Activated naive CD4-positive, alpha-beta T cell treated with anti-CD3 and anti-CD28 coated beads for 36 hours (primary cell): ENCODE measurements at regions not wholly inside any gene's neighbourhood (a gene's known extent, or its start where the extent isn't known, plus 50 kb on each side); places are given as distances from the start of the nearest gene placed in this dataset.

Experiments used
- CTCF ChIA-PET: fragments of 350-600 bp; sonication (Branson Sonifier 250); formaldehyde crosslinking; loops from one replicate; lab custom pipeline; 2021; ENCODE audit warnings: antibody characterized with exemption; lab: Charles Lee
- DNase-seq: peaks from one replicate; pipeline ENCODE4 v3.0.0-alpha.2; 2020
- H3K27ac Mint-ChIP-seq: one replicate; pipeline ENCODE4 v1.8.0; 2021; ENCODE audit warnings: mild to moderate bottlenecking, mixed read lengths
- H3K27me3 Mint-ChIP-seq: one replicate; pipeline ENCODE4 v1.8.0; 2021; ENCODE audit warnings: low read depth, mixed read lengths
- H3K36me3 Mint-ChIP-seq: one replicate; pipeline ENCODE4 v1.8.0; 2021; ENCODE audit warnings: low read depth, mixed read lengths
- H3K4me1 Mint-ChIP-seq: one replicate; pipeline ENCODE4 v1.8.0; 2021; ENCODE audit warnings: low read depth, mixed read lengths
- H3K4me3 Mint-ChIP-seq: one replicate; pipeline ENCODE4 v1.8.0; 2021; ENCODE audit warnings: mild to moderate bottlenecking, moderate library complexity, mixed read lengths
- H3K9me3 Mint-ChIP-seq: one replicate; pipeline ENCODE4 v1.8.0; 2021; ENCODE audit warnings: mixed read lengths
- intact Hi-C: fragments of 100-400 bp; cut with micrococcal nuclease; formaldehyde crosslinking; loops from one replicate; pipeline ENCODE4 v1.15.1; 2023

GRCh38 chr3:104988496-104988895 is 378.2 kb upstream of the ALCAM start:
- H3K27ac Mint-ChIP-seq = no peak overlapping the region
- no peaks in the 10 kb centered on the region for H3K4me1 Mint-ChIP-seq
- no peaks in the 10 kb centered on the region for H3K36me3 Mint-ChIP-seq
- no peaks in the 10 kb centered on the region for H3K27me3 Mint-ChIP-seq
- CTCF ChIA-PET = no interaction called here
- no peak for DNase-seq
- H3K4me3 Mint-ChIP-seq = no peak overlapping the region
- intact Hi-C loops = no loop called here
- H3K9me3 Mint-ChIP-seq = no peaks in the 10 kb centered on the region

GRCh38 chr3:104989878-104990277 is 376.8 kb upstream of the ALCAM start:
- intact Hi-C loops = no loop called here
- no peak overlapping the region for H3K27ac Mint-ChIP-seq
- H3K27me3 Mint-ChIP-seq = no peaks in the 10 kb centered on the region
- no peaks in the 10 kb centered on the region for H3K9me3 Mint-ChIP-seq
- H3K36me3 Mint-ChIP-seq = no peaks in the 10 kb centered on the region
- CTCF ChIA-PET = no interaction called here
- DNase-seq = no peak
- H3K4me1 Mint-ChIP-seq = no peaks in the 10 kb centered on the region
- no peak overlapping the region for H3K4me3 Mint-ChIP-seq

GRCh38 chr3:104990758-104991157 is 376.0 kb upstream of the ALCAM start:
- CTCF ChIA-PET = no interaction called here
- no peak for DNase-seq
- no peaks in the 10 kb centered on the region for H3K36me3 Mint-ChIP-seq
- no peaks in the 10 kb centered on the region for H3K27me3 Mint-ChIP-seq
- no peak overlapping the region for H3K27ac Mint-ChIP-seq
- intact Hi-C loops = no loop called here
- no peaks in the 10 kb centered on the region for H3K4me1 Mint-ChIP-seq
- no peak overlapping the region for H3K4me3 Mint-ChIP-seq
- H3K9me3 Mint-ChIP-seq = no peaks in the 10 kb centered on the region

GRCh38 chr3:104992676-104993075 is 374.0 kb upstream of the ALCAM start:
- Mint-ChIP-seq H3K4me3 (no peak overlapping the region), H3K27ac (no peak overlapping the region), H3K36me3 (no peaks in the 10 kb centered on the region), H3K4me1 (no peaks in the 10 kb centered on the region), H3K27me3 (no peaks in the 10 kb centered on the region), H3K9me3 (no peaks in the 10 kb centered on the region)
- CTCF ChIA-PET = interaction anchor here (0.7 kb wide), 1 partner anchor 370 kb away, joined by 3 read pairs; no protein-coding TSS in a partner anchor
- no peak for DNase-seq
- intact Hi-C loops = no loop called here

- Mint-ChIP-seq H3K9me3 (no peaks in the 10 kb centered on the region), H3K4me1 (no peaks in the 10 kb centered on the region), H3K36me3 (no peaks in the 10 kb centered on the region), H3K27me3 (peaks cover 5% of the 10 kb centered on the region), H3K4me3 (no peak overlapping the region), H3K27ac (no peak overlapping the region)
- no peak for DNase-seq
- intact Hi-C loops = no loop called here
- CTCF ChIA-PET = no interaction called here
These were observed 360.5 kb upstream of the ALCAM start for GRCh38 chr3:105006164-105006563.

GRCh38 chr3:105013657-105014056 is 353.1 kb upstream of the ALCAM start:
- Mint-ChIP-seq H3K36me3 (no peaks in the 10 kb centered on the region), H3K4me1 (no peaks in the 10 kb centered on the region), H3K27ac (no peak overlapping the region), H3K27me3 (peaks cover 5% of the 10 kb centered on the region), H3K4me3 (no peak overlapping the region), H3K9me3 (no peaks in the 10 kb centered on the region)
- intact Hi-C loops = no loop called here
- DNase-seq = no peak
- CTCF ChIA-PET = interaction anchor here (0.7 kb wide), 1 partner anchor 355 kb away, joined by 3 read pairs; no protein-coding TSS in a partner anchor

- H3K27ac Mint-ChIP-seq = no peak overlapping the region
- CTCF ChIA-PET = no interaction called here
- H3K36me3 Mint-ChIP-seq = no peaks in the 10 kb centered on the region
- DNase-seq = no peak
- H3K9me3 Mint-ChIP-seq = no peaks in the 10 kb centered on the region
- no peak overlapping the region for H3K4me3 Mint-ChIP-seq
- H3K4me1 Mint-ChIP-seq = no peaks in the 10 kb centered on the region
- intact Hi-C loops = no loop called here
- peaks cover 3% of the 10 kb centered on the region for H3K27me3 Mint-ChIP-seq
These were observed 352.1 kb upstream of the ALCAM start for GRCh38 chr3:105014631-105015030.

GRCh38 chr3:105022813-105023212 is 343.9 kb upstream of the ALCAM start:
- intact Hi-C loops = no loop called here
- CTCF ChIA-PET = no interaction called here
- Mint-ChIP-seq H3K36me3 (no peaks in the 10 kb centered on the region), H3K27me3 (peaks cover 3% of the 10 kb centered on the region), H3K4me3 (no peak overlapping the region), H3K27ac (no peak overlapping the region), H3K4me1 (no peaks in the 10 kb centered on the region), H3K9me3 (no peaks in the 10 kb centered on the region)
- DNase-seq = no peak

- CTCF ChIA-PET = no interaction called here
- H3K27ac Mint-ChIP-seq = no peak overlapping the region
- DNase-seq = no peak
- H3K36me3 Mint-ChIP-seq = no peaks in the 10 kb centered on the region
- intact Hi-C loops = no loop called here
- H3K9me3 Mint-ChIP-seq = no peaks in the 10 kb centered on the region
- H3K4me1 Mint-ChIP-seq = no peaks in the 10 kb centered on the region
- H3K27me3 Mint-ChIP-seq = no peaks in the 10 kb centered on the region
- H3K4me3 Mint-ChIP-seq = no peak overlapping the region
These were observed 336.5 kb upstream of the ALCAM start for GRCh38 chr3:105030211-105030610.

GRCh38 chr3:105032541-105032940 is 334.2 kb upstream of the ALCAM start:
- no peaks in the 10 kb centered on the region for H3K27me3 Mint-ChIP-seq
- H3K27ac Mint-ChIP-seq = no peak overlapping the region
- DNase-seq = no peak
- no peaks in the 10 kb centered on the region for H3K4me1 Mint-ChIP-seq
- no peaks in the 10 kb centered on the region for H3K9me3 Mint-ChIP-seq
- intact Hi-C loops = no loop called here
- H3K36me3 Mint-ChIP-seq = no peaks in the 10 kb centered on the region
- CTCF ChIA-PET = no interaction called here
- no peak overlapping the region for H3K4me3 Mint-ChIP-seq

GRCh38 chr3:105033081-105033480 is 333.6 kb upstream of the ALCAM start:
- CTCF ChIA-PET = no interaction called here
- H3K4me3 Mint-ChIP-seq = no peak overlapping the region
- intact Hi-C loops = no loop called here
- no peaks in the 10 kb centered on the region for H3K9me3 Mint-ChIP-seq
- DNase-seq = no peak
- no peaks in the 10 kb centered on the region for H3K36me3 Mint-ChIP-seq
- no peaks in the 10 kb centered on the region for H3K4me1 Mint-ChIP-seq
- H3K27ac Mint-ChIP-seq = no peak overlapping the region
- no peaks in the 10 kb centered on the region for H3K27me3 Mint-ChIP-seq

GRCh38 chr3:105039004-105039403 is 327.7 kb upstream of the ALCAM start:
- Mint-ChIP-seq H3K36me3 (no peaks in the 10 kb centered on the region), H3K9me3 (no peaks in the 10 kb centered on the region), H3K27ac (no peak overlapping the region), H3K4me3 (no peak overlapping the region), H3K27me3 (no peaks in the 10 kb centered on the region), H3K4me1 (no peaks in the 10 kb centered on the region)
- CTCF ChIA-PET = no interaction called here
- intact Hi-C loops = no loop called here
- DNase-seq = no peak

GRCh38 chr3:105040026-105040622 is 326.6 kb upstream of the ALCAM start:
- no peak for DNase-seq

More at GRCh38 chr3:105040026-105040622, 326.6 kb upstream of the ALCAM start:
- H3K4me3 Mint-ChIP-seq = no peak overlapping the region
- no peaks in the 10 kb centered on the region for H3K4me1 Mint-ChIP-seq
- H3K27ac Mint-ChIP-seq = no peak overlapping the region
- intact Hi-C loops = no loop called here
- CTCF ChIA-PET = no interaction called here
- no peaks in the 10 kb centered on the region for H3K27me3 Mint-ChIP-seq
- no peaks in the 10 kb centered on the region for H3K36me3 Mint-ChIP-seq
- no peaks in the 10 kb centered on the region for H3K9me3 Mint-ChIP-seq
